ENCODE measurements at regions not wholly inside any gene's neighbourhood (a gene's known extent, or its start where the extent isn't known, plus 50 kb on each side); places are given as distances from the start of the nearest gene placed in this dataset.

GRCh38 chr3:115498421-115498820 lies 124.9 kb upstream of the GAP43 start:
- in situ Hi-C loops (cut with MboI; ENCODE audit: low sequenced_read_pairs): no loop called here
- no peak overlapping the region for H4K91ac ChIP-seq (ENCODE audit: insufficient read depth, low read depth, low read length)
- WGBS, 2 experiments (ENCODE audit: extremely low coverage in 2 of 2, insufficient read length in 1 of 2): no CpG with 5 or more reads among the region's 1 CpG
- no peak for TF ChIP-seq USF2 (IDR thresholded peaks at IDR 0.05; ENCODE audit: low read depth, low read length)
- TF ChIP-seq CEBPB (IDR thresholded peaks at IDR 0.05; ENCODE audit: low read depth, low read length): no peak
- TF ChIP-seq POLR2A (IDR thresholded peaks at IDR 0.05; ENCODE audit: low read depth, low read length): no peak
- no peak for TF ChIP-seq SMC3 (IDR thresholded peaks at IDR 0.05; ENCODE audit: low read depth, low read length)
- TF ChIP-seq NFE2L2 (IDR thresholded peaks at IDR 0.05; ENCODE audit: low read depth, low read length): no peak
- TF ChIP-seq MAZ (IDR thresholded peaks at IDR 0.05; ENCODE audit: borderline replicate concordance, low read depth, low read length): no peak
- TF ChIP-seq FOS (IDR thresholded peaks at IDR 0.05; ENCODE audit: low read depth, low read length): no peak
- no peak for TF ChIP-seq ELK1 (IDR thresholded peaks at IDR 0.05; ENCODE audit: borderline replicate concordance, low read depth, low read length)
- TF ChIP-seq RCOR1 (IDR thresholded peaks at IDR 0.05; ENCODE audit: insufficient replicate concordance, low read length): no peak
- no peak for TF ChIP-seq MXI1 (IDR thresholded peaks at IDR 0.05; ENCODE audit: borderline replicate concordance, low read depth, low read length)
- TF ChIP-seq RAD21 (IDR thresholded peaks at IDR 0.05; ENCODE audit: low read length): no peak
- TF ChIP-seq RFX5 (IDR thresholded peaks at IDR 0.05; ENCODE audit: low read depth, low read length): no peak
- TF ChIP-seq CTCF (conservative IDR thresholded peaks at IDR 0.05; ENCODE audit: low read depth, low read length): no peak
- no peak overlapping the region for H2AK5ac ChIP-seq (ENCODE audit: low read depth, low read length)
- no peak overlapping the region for H4K8ac ChIP-seq (ENCODE audit: low read depth in 2 of 2, low read length in 2 of 2)
- no peaks in the 10 kb centered on the region for H3K4me1 ChIP-seq (ENCODE audit: control insufficient read depth, insufficient read depth, low read length)
- dilution Hi-C loops (cut with HindIII; ENCODE audit: low sequenced_read_pairs, unreplicated experiment): no loop called here
- ChIA-PET POLR2A (ENCODE audit: unreplicated experiment) (no interaction called here), CTCF (interaction anchor here (0.9 kb wide), 1 partner anchor 8 kb away, joined by 3 read pairs; no protein-coding TSS in a partner anchor)
- intact Hi-C loops (cut with micrococcal nuclease): no loop called here
- H3K4ac ChIP-seq (ENCODE audit: low read depth, low read length): no peak overlapping the region
- H3K79me1 ChIP-seq (ENCODE audit: low read depth in 1 of 2, low read length in 2 of 2): no peaks in the 10 kb centered on the region
- DNase-seq (no peak), ATAC-seq (ENCODE audit: low read depth) (no peak)
- no peaks in the 10 kb centered on the region for H3K36me3 ChIP-seq (ENCODE audit: control insufficient read depth, insufficient read depth, low read length)
- H3K27me3 ChIP-seq (ENCODE audit: control insufficient read depth, insufficient read depth, low read length): peaks cover 3% of the 10 kb centered on the region; the same call in 1 of the 2 replicates
- H3K9ac ChIP-seq (ENCODE audit: low read depth, low read length): no peak overlapping the region
- H2AFZ ChIP-seq (replicated peaks; ENCODE audit: low read length, poor library complexity): no peak overlapping the region
- H3K14ac ChIP-seq (replicated peaks; ENCODE audit: low read depth, low read length): no peak overlapping the region
- H3K56ac ChIP-seq (ENCODE audit: extremely low read depth, insufficient read depth, low read length): no peak overlapping the region
- H3K4me2 ChIP-seq (ENCODE audit: low read depth, low read length): no peak overlapping the region
- no peak overlapping the region for H3K23ac ChIP-seq (ENCODE audit: low read depth, low read length)
- no peak overlapping the region for H3K27ac ChIP-seq (ENCODE audit: insufficient read depth, low read length)
- no peak overlapping the region for H2BK120ac ChIP-seq (ENCODE audit: low read depth, low read length)
- no TSS peak for BruUV-seq (replicated peaks)
- no peak overlapping the region for H3K18ac ChIP-seq (ENCODE audit: low read depth, low read length)
- H2BK15ac ChIP-seq (ENCODE audit: low read depth, low read length): no peak overlapping the region
- no peak overlapping the region for H2AK9ac ChIP-seq (replicated peaks; ENCODE audit: low read depth, low read length, poor library complexity)
- no peaks in the 10 kb centered on the region for H4K20me1 ChIP-seq (ENCODE audit: insufficient read depth, low read length)
- H2BK5ac ChIP-seq (ENCODE audit: low read depth, low read length, poor library complexity, severe bottlenecking): no peak overlapping the region
- H3K9me3 ChIP-seq (ENCODE audit: control insufficient read depth, insufficient read depth, low read length): no peaks in the 10 kb centered on the region
- H3K4me3 ChIP-seq (ENCODE audit: insufficient read depth, low read depth, low read length): no peak overlapping the region
- H4K5ac ChIP-seq (ENCODE audit: low read depth, low read length): no peak overlapping the region
- no peak overlapping the region for H2BK20ac ChIP-seq (ENCODE audit: low read depth, low read length)
- no peaks in the 10 kb centered on the region for H3K9me1 ChIP-seq (ENCODE audit: insufficient read depth, low read length)
